Posterior cingulate gyrus (tissue), 11 donors: ENCODE measurements at regions not wholly inside any gene's neighbourhood (a gene's known extent, or its start where the extent isn't known, plus 50 kb on each side); places are given as distances from the start of the nearest gene placed in this dataset.

Experiments used
- DNase-seq, 10 donors: peaks; one replicate each; pipeline versions ENCODE4 v3.0.0 to v3.0.0-alpha.2; 2020 to 2021; ENCODE audit warnings: mixed read lengths in 3 of 10
- intact Hi-C: fragments of 100-400 bp; cut with DNase I; formaldehyde crosslinking; loops from one replicate; pipeline ENCODE4 v1.15.1; 2023

- DNase-seq: no peak
- intact Hi-C loops: no loop called here
Observed at GRCh38 chr18:40387130-40387787, 1567.8 kb upstream of the PIK3C3 start.

GRCh38 chr18:40382197-40382596, 1572.8 kb upstream of the PIK3C3 start:
- intact Hi-C loops: no loop called here
- no peak for DNase-seq

- DNase-seq: no peak
- intact Hi-C loops: no loop called here
Observed at GRCh38 chr18:40380686-40381439, 1574.2 kb upstream of the PIK3C3 start.

DNA sequence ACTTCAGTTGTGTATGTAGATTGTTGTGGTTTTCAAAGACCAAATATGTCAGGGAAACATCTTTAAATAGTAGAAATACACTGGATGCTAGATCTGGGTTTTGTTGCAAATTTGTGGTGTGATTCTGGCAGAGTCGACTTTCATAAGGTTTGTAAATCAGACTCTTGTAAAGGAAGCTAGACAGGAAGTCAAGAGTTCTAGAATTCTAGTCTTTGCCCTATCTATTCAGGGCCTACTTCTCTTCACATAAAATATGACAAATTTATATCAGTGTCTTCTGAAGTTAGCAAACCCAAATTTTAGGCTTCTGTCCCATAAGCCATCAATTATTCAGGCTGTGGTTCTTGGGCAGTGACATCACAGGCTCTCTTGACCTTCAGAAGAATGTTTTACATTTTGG, 1579.2 kb upstream of the PIK3C3 start:
- intact Hi-C loops: no loop called here
- no peak for DNase-seq

DNA sequence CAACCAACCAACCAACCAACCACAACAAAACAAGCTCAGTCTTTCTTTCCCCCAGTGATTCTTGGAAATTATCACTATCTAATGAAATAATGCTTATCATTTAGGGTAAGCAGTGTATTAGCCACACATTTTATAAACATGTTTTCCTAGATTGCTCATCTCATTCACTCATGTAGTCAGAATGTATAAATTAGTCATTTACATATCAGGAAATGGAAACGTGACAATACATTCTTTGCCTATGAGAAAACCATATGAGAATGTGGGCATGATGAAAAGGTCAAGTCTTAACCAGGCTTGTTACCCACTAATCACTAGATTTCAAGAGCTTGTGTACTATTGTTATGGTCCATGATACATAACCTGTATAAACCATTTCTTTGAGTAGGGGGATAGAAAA, 1583.4 kb upstream of the PIK3C3 start:
- DNase-seq: no peak
- intact Hi-C loops: no loop called here

DNA sequence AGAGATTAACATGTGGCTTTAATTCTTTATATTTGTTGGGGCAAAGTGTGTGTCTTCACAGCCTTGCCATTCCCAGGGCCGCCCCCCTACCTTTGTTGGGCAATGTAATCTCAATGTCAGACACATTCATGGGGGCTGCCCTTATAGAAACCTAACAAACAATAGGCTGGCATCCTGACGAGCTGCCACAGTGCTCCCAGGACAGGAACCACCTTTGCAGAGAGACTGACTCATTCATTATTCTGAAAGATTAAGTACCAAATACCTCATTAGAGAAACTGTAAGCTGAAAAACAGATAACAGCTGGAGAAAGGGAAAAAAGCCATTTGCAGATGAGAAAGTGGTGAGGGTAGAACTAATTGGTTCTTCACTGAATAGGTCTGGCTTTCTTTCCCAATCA, 1587.5 kb upstream of the PIK3C3 start:
- no peak for DNase-seq
- intact Hi-C loops: no loop called here

GRCh38 chr18:40366521-40366920, 1588.5 kb upstream of the PIK3C3 start:
- intact Hi-C loops: no loop called here
- DNase-seq: no peak

GRCh38 chr18:40365526-40365925, 1589.5 kb upstream of the PIK3C3 start:
- no peak for DNase-seq
- intact Hi-C loops: no loop called here

GRCh38 chr18:40360558-40360957, 1594.5 kb upstream of the PIK3C3 start:
- DNase-seq: no peak
- intact Hi-C loops: no loop called here

DNA sequence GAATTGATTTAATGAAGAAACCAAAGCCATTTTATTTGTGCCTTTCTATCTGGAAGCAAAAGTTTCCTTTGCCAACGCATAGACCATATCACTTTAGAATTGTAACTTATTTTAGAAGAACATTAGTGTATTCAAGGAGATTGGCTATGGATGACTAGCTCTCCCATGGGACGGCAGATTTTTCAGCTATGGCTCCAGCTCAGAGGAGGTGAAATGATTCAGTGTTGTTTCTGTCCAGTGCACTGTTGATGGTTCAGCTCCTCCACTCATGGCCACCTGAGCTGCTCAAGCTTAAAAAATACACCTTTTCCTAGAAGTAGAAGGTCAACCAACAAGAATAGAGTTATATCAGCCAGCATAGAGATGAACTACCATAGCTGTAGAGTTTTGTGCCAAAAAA, 1597.5 kb upstream of the PIK3C3 start:
- intact Hi-C loops: no loop called here
- no peak for DNase-seq

DNA sequence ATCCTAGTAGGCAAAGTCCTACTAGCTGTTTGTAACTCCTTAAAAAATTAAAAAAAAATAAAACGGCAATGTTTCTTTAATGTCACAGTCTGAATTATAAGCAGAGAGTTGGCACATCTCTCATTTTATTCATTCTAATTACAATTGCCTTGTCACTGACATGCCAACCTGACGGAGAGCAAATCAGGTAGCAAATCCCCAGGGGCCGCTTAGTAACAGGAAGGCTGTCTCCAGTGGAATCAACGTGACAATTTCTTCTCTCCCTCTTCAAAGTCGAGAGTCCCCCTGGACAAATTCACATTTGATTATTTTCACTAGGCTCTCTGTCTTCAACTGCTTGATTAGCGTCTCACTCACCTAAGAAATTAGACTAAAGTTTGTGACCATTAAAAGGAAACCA, 1598.9 kb upstream of the PIK3C3 start:
- intact Hi-C loops: no loop called here
- DNase-seq: no peak

GRCh38 chr18:40355726-40356125, 1599.3 kb upstream of the PIK3C3 start:
- no peak for DNase-seq
- intact Hi-C loops: no loop called here

DNA sequence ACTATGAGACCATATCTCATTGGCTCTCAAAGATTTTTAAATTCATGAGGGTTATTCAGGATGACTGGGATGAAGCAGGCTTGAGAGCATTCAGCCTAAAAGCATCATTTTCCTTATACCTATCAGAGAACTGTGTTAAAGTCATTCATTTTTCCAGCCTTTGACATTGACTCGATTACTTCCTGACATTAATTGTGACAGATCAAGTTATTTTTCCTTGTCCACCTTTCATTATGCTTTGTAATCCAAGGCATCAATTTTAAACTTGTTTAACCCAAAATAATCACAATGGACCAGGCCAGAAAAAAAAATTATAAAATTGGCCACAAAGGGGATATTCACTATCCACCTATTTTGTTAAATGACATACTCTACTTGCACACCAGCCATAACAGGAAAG, 1606.8 kb upstream of the PIK3C3 start:
- no peak for DNase-seq
- intact Hi-C loops: no loop called here

DNA sequence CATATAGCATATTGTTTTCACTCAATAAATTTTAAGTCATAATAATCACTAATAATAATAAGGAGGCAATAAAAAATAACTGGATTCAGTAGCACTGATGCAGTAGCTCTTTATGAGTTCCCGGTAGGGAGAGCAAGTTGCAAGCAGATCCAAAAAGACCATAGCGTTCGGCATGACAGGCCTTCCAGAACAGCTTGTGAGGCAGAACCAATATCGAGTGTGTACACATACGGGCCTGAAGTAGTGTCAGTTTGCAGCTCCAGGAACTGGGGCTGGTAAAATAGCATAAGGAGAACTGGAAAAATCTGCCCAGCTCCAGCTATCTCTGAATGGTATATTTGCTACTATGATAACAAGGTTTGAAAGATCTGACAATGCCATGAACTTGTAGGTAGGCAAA, 1607.8 kb upstream of the PIK3C3 start:
- DNase-seq: no peak
- intact Hi-C loops: no loop called here

DNA sequence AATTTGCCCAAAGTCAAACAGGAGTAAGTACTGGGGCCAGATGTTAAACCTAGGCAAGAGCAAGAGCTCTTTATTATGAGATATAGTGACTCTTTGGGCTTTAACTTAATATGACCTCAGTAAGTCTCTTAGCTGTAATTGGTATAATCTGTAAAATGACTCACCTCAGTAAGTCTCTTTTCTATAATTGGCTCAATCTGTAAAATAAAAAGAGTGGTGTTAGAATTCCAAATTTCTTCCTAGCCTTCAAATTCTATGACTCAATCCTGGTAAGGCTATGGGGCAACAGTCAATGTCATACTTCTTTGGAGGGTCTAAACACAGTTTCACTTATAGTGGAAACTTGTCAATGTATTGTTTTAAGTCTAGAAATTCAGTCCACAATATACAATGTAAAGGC, 1608.9 kb upstream of the PIK3C3 start:
- DNase-seq: no peak
- intact Hi-C loops: no loop called here

DNA sequence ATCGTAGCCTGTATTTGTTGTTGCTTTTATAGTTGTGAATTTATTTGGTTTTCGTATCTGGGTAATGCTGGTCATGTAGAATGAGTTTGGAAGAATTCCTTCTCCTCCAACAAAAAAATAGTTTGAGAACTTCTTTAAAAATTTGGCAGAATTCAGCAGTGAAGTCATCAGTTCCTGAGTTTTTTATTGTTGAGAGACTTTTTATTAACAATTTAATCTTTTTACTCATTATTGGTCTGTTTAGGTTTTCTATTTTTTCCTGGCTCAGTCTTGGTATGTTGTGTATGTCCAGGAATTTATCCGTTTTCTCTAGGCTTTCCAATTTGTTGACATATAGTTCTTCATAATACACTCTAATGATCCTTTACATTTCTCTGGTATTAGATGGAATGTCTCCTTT, 1613.3 kb upstream of the PIK3C3 start:
- no peak for DNase-seq
- intact Hi-C loops: no loop called here

DNA sequence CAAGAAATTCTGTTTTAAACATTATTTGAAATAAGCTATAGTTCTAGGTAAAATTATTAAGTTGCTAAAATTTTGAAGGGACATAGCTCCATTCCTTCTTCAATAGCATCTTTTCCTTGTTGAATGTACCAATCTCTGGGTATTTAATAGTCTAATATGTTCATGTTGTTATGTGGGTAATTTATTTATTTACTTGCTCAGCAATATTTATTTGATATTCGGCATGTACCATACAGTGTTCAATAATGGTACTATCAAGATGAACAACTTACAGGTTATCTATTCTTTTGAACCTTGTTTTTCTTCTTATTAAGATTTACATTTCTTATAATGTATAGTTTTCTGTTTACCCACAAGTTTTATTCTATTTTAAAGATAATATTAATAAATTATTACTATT, 1616.8 kb upstream of the PIK3C3 start:
- no peak for DNase-seq
- intact Hi-C loops: no loop called here

GRCh38 chr18:40326985-40327384, 1628.0 kb upstream of the PIK3C3 start:
- no peak for DNase-seq
- intact Hi-C loops: no loop called here

DNA sequence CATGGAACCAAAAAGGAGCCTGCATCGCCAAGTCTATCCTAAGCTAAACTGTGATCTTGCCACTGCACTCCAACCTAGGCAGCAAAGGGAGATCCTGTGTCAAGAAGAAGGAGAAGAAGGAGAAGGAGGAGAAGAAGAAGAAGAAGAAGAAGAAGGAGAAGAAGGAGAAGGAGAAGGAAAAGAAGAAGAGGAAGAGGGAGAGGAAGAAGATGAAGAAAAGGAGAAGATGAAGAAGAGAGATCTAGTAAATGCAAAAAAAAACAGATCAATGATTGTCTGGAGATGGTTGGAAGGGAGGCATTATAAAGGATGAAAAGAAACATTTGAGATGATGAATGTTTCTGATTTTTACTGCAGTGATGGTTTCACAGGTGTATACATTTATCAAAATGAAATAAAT, 1629.0 kb upstream of the PIK3C3 start:
- intact Hi-C loops: no loop called here
- DNase-seq: no peak

DNA sequence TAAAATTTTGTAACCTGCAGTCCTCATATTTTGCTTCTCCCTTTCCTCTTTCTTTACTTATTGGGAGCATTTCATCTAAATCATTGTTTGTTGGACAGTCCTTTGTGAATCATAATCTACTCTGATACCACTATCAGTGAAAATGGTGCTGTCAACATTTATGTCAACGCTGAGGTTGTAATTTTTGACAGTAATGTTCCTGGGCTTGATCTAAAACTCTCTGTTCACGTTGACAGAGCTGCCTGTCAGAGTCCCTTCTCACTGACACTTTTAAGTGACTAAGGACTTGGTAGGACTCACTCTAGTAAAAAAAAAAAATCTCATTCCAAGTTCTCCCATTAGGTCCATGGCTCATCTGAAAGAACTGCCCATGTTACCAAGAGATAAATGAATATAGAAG, 1640.8 kb upstream of the PIK3C3 start:
- DNase-seq: no peak
- intact Hi-C loops: no loop called here

DNA sequence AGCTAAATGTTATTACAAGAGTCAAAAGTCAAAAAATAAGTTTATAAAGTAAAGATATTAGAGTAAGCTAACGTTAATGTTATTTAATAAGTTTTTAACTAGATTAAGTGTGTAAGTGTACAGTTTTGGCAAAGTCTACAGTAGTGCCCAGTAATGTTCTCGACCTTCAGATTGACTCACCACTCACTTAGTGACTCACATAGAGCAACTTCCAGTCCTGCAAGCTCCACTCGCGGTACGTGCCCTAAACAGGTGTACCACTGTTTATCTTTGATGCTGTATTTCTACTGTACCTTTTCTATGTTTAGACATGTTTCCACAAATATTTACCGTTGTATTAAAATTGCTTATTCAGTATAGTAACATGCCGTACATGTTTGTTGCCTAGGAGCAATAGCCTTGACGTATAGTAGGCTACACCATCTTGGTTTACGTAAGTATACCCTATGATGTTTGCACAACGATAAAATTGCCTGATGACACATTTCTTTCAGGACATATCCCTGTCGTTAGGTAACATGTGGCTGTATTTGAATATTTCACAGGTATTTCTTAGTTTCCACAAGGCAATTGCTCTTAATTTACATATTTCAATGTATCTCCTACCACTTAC, 1641.9 kb upstream of the PIK3C3 start:
- intact Hi-C loops: no loop called here
- no peak for DNase-seq

- DNase-seq: no peak
- intact Hi-C loops: no loop called here
Observed at GRCh38 chr18:40307627-40308026, 1647.4 kb upstream of the PIK3C3 start.
